HEK293T (cell line): ENCODE measurements at regions not wholly inside any gene's neighbourhood (a gene's known extent, or its start where the extent isn't known, plus 50 kb on each side); places are given as distances from the start of the nearest gene placed in this dataset.

Source experiments
- BHLHE40 ChIP-seq: fragments of 450-650 bp; IDR thresholded peaks from 2 replicates; pipeline ENCODE4 v1.6.1; 2016; ENCODE audit warnings: mild to moderate bottlenecking, moderate library complexity, borderline replicate concordance
- CTBP1 ChIP-seq: fragments of 450-650 bp; IDR thresholded peaks from 2 replicates; pipeline ENCODE4 v1.6.1; 2016; ENCODE audit warnings: borderline replicate concordance
- ELF4 ChIP-seq: fragments of 450-650 bp; IDR thresholded peaks from 2 replicates; pipeline ENCODE4 v1.6.1; 2017; ENCODE audit warnings: antibody characterized with exemption
- FOXA1 ChIP-seq: fragments of 450-650 bp; IDR thresholded peaks from 2 replicates; pipeline ENCODE4 v1.6.1; 2016; ENCODE audit warnings: mild to moderate bottlenecking
- HDGF ChIP-seq: fragments of 450-650 bp; IDR thresholded peaks from 2 replicates; pipeline ENCODE4 v1.6.1; 2017; ENCODE audit warnings: antibody characterized with exemption, borderline replicate concordance
- L3MBTL2 ChIP-seq: fragments of 450-650 bp; conservative IDR thresholded peaks from 2 replicates; pipeline ENCODE4 v1.6.1; 2016; ENCODE audit warnings: mild to moderate bottlenecking
- NFRKB ChIP-seq: fragments of 450-650 bp; IDR thresholded peaks from 2 replicates; pipeline ENCODE4 v1.6.1; 2016; ENCODE audit warnings: mild to moderate bottlenecking, moderate library complexity
- SP1 ChIP-seq: fragments of 450-650 bp; IDR thresholded peaks from 2 replicates; pipeline ENCODE4 v1.6.1; 2017
- SUZ12 ChIP-seq: fragments of 450-650 bp; IDR thresholded peaks from 2 replicates; pipeline ENCODE4 v1.6.1; 2016; ENCODE audit warnings: mild to moderate bottlenecking
- ZNF384 ChIP-seq: fragments of 450-650 bp; IDR thresholded peaks from 2 replicates; pipeline ENCODE4 v1.6.1; 2016

- no peak for TF ChIP-seq SP1
- no peak for TF ChIP-seq FOXA1
- TF ChIP-seq SUZ12, result no peak
- TF ChIP-seq L3MBTL2, result no peak
- TF ChIP-seq NFRKB, result no peak
- TF ChIP-seq CTBP1, result no peak
- no peak for TF ChIP-seq ZNF384
- no peak for TF ChIP-seq BHLHE40
- TF ChIP-seq ELF4, result no peak
- no peak for TF ChIP-seq HDGF
Observed at GRCh38 chr5:89542736-89543135, 659.8 kb upstream of the MEF2C start.
